Ovary (tissue), 7 donors: ENCODE measurements at regions not wholly inside any gene's neighbourhood (a gene's known extent, or its start where the extent isn't known, plus 50 kb on each side); places are given as distances from the start of the nearest gene placed in this dataset.
"Not testable (repeated sequence)": the region's sequence is repeated elsewhere in the genome, so short reads cannot be mapped to it uniquely, and the experiment has no call there.

Experiments used
- DNase-seq, 5 donors: peaks; one replicate each; pipeline ENCODE4 v3.0.0-alpha.2; 2019 to 2020
- H3K27ac ChIP-seq, 2 donors: fragments of 200-600 bp; one replicate each; pipeline versions ENCODE4 v1.5.1 to v1.8.0; 2019 to 2022
- H3K27me3 ChIP-seq: fragments of 200-600 bp; one replicate; pipeline ENCODE4 v1.8.0; 2022
- H3K36me3 ChIP-seq: fragments of 200-600 bp; sonication (generic); one replicate; pipeline ENCODE4 v1.5.1; 2019
- H3K4me1 ChIP-seq: one replicate; pipeline ENCODE4 v1.8.1; 2013; ENCODE audit warnings: mild to moderate bottlenecking, moderate library complexity; ENCODE audit not compliant: insufficient read depth
- H3K4me3 ChIP-seq: fragments of 200-600 bp; sonication (generic); one replicate; pipeline ENCODE4 v1.5.1; 2017
- H3K9me3 ChIP-seq, 2 donors: fragments of 200-600 bp in 1 of 2; sonication (generic) in 1 of 2; one replicate each; pipeline versions ENCODE4 v1.5.1 to v1.8.1; 2013 to 2019; ENCODE audit warnings: mild to moderate bottlenecking in 1 of 2, moderate library complexity in 1 of 2
- CTCF ChIP-seq, 3 donors: fragments of 450-650 bp in 2 of 3; fragments of 200-600 bp in 1 of 3; IDR thresholded peaks; one replicate each; pipeline versions ENCODE4 v1.5.1 to v1.8.0; 2016 to 2022; ENCODE audit warnings: antibody characterized with exemption in 3 of 3, mild to moderate bottlenecking in 1 of 3
- EP300 ChIP-seq: sonication (generic); formaldehyde crosslinking; IDR thresholded peaks from one replicate; pipeline ENCODE4 v1.6.1; 2017; ENCODE audit warnings: antibody characterized with exemption
- POLR2A ChIP-seq: fragments of 450-650 bp; IDR thresholded peaks from one replicate; pipeline ENCODE4 v1.6.1; 2017; ENCODE audit warnings: antibody characterized with exemption, mild to moderate bottlenecking, moderate library complexity
- WGBS, 3 donors: extraction: QIAGEN DNeasy Blood & Tissue Kit in 1 of 3; methylation state at CpG; one replicate each; pipeline versions ENCODE4 v1.1.5 to v1.1.7; 2013 to 2017; 5-methylcytosine and 5-hydroxymethylcytosine counted together
- intact Hi-C, 4 donors: fragments of 100-400 bp; cut with DNase I; formaldehyde crosslinking; loops; one replicate each; pipeline versions ENCODE4 v1.11.0 to v1.15.1; 2022 to 2023
- donor health status: DM: no; HTN: no; CAD: no; lungs with moderate emphysema.
- donor health status: DM: no; HTN: no; CAD: no.
- donor health status: Bipolar disorder and iron deficiency.
- donor health status: DM: no; HTN: no; CAD: no.
- donor health status: DM: yes; HTN: yes; CAD: no.

GRCh38 chr3:67245545-67245944 is 247.4 kb downstream of the KBTBD8 start:
- 69 to 72% (median 69%) methylated on average over 3 of the region's 3 CpGs for WGBS, 3 donors
- no peak overlapping the region for H3K27ac ChIP-seq
- intact Hi-C loops = no loop called here
- no peaks in the 10 kb centered on the region for H3K36me3 ChIP-seq
- no peaks in the 10 kb centered on the region for H3K4me1 ChIP-seq
- no peak overlapping the region for H3K4me3 ChIP-seq
- no peaks in the 10 kb centered on the region for H3K9me3 ChIP-seq
- DNase-seq = no peak
- no peaks in the 10 kb centered on the region for H3K27me3 ChIP-seq
- TF ChIP-seq EP300 (no peak), POLR2A (no peak), CTCF (IDR thresholded peaks at IDR 0.05) (no peak)

GRCh38 chr3:67248726-67249125 is 250.6 kb downstream of the KBTBD8 start:
- Histone ChIP-seq H3K27me3 (no peaks in the 10 kb centered on the region), H3K4me3 (no peak overlapping the region), H3K9me3 (no peaks in the 10 kb centered on the region), H3K27ac (no peak overlapping the region), H3K4me1 (no peaks in the 10 kb centered on the region), H3K36me3 (no peaks in the 10 kb centered on the region)
- intact Hi-C loops = no loop called here
- DNase-seq = no peak
- TF ChIP-seq POLR2A (no peak), CTCF (IDR thresholded peaks at IDR 0.05) (no peak), EP300 (no peak)
- 37 to 50% (median 39%) methylated on average over 3 of the region's 3 CpGs for WGBS, 3 donors

GRCh38 chr3:67252906-67253305 is 254.8 kb downstream of the KBTBD8 start:
- H3K4me3 ChIP-seq, DNase-seq, H3K27me3 ChIP-seq, H3K36me3 ChIP-seq, H3K4me1 ChIP-seq, H3K27ac ChIP-seq, intact Hi-C loops, H3K9me3 ChIP-seq: not testable (repeated sequence)
- 76 to 84% (median 81%) methylated on average over 1 of the region's 1 CpG for WGBS, 3 donors

- Histone ChIP-seq H3K27ac (no peak overlapping the region), H3K9me3 (no peaks in the 10 kb centered on the region), H3K27me3 (no peaks in the 10 kb centered on the region), H3K4me3 (no peak overlapping the region), H3K4me1 (no peaks in the 10 kb centered on the region), H3K36me3 (no peaks in the 10 kb centered on the region)
- WGBS, 3 donors = 76 to 86% (median 79%) methylated on average over 3 of the region's 3 CpGs
- intact Hi-C loops = no loop called here
- no peak for DNase-seq
- no peak for TF ChIP-seq POLR2A
- TF ChIP-seq CTCF (IDR thresholded peaks at IDR 0.05) = no peak
- no peak for TF ChIP-seq EP300
Measured at GRCh38 chr3:67278015-67278618, 280.0 kb downstream of the KBTBD8 start.

- intact Hi-C loops = no loop called here
- Histone ChIP-seq H3K27me3 (no peaks in the 10 kb centered on the region), H3K27ac (no peak overlapping the region), H3K4me1 (no peaks in the 10 kb centered on the region), H3K4me3 (no peak overlapping the region), H3K9me3 (no peaks in the 10 kb centered on the region), H3K36me3 (no peaks in the 10 kb centered on the region)
- 86 to 94% (median 90%) methylated on average over 2 of the region's 2 CpGs for WGBS, 3 donors
- DNase-seq = no peak
- TF ChIP-seq CTCF (IDR thresholded peaks at IDR 0.05) (no peak), POLR2A (no peak), EP300 (no peak)
Measured at GRCh38 chr3:67286586-67286985, 288.5 kb downstream of the KBTBD8 start.
